WI38 (cell line): ENCODE measurements at regions not wholly inside any gene's neighbourhood (a gene's known extent, or its start where the extent isn't known, plus 50 kb on each side); places are given as distances from the start of the nearest gene placed in this dataset.
"Not testable (repeated sequence)": the region's sequence is repeated elsewhere in the genome, so short reads cannot be mapped to it uniquely, and the experiment has no call there.

Experiments
- H3K4me3 ChIP-seq: 2 replicates; pipeline ENCODE4 v1.5.1; 2011; ENCODE audit warnings: low read depth, mild to moderate bottlenecking, control low read depth, low read length
- TF ChIP-seq, protein P1 (sequence below): IDR thresholded peaks from 2 replicates; pipeline ENCODE4 v1.5.1; 2012; ENCODE audit warnings: low read depth, mild to moderate bottlenecking, control low read depth, low read length

DNA sequence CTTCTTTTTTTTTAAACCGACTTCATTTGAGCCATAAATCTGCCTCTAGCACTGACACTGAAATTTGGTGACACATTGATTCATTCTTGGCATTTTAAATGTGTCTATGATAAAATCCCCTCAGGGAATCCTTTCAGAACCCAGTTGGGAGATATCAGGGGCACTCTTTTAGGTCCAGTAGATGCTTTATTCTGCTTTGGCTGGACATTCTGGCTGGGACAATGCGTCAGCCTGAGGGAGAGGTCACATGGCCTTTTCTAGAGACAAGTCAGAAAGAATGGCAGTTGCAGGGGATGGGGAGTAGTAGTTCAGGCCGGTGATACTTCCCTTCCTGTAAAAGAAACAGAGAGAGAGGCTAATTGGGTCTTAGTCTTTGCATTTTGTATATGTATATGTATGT is 63.1 kb downstream of the TRIM43 start:
- H3K4me3 ChIP-seq, result not testable (repeated sequence)

DNA sequence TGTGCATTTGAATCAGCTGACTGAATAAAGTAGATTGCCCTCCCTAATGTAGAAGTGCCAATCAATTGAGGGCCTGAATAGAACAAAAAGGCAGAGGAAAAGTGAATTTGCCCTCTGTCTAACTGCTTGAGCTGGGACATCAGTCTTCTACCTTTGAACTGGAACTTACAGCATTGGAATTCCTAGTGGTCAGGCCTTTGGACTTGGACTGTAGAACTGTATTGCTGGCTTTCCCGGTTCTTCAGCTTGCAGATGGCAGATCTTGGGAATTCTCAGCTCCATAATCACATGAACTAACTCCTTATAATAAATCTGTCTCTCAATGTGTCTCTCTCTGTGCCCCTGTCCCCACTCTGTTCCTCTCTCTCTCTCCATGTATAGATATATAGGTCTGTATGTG is 64.8 kb downstream of the TRIM43 start:
- not testable (repeated sequence) for H3K4me3 ChIP-seq

DNA sequence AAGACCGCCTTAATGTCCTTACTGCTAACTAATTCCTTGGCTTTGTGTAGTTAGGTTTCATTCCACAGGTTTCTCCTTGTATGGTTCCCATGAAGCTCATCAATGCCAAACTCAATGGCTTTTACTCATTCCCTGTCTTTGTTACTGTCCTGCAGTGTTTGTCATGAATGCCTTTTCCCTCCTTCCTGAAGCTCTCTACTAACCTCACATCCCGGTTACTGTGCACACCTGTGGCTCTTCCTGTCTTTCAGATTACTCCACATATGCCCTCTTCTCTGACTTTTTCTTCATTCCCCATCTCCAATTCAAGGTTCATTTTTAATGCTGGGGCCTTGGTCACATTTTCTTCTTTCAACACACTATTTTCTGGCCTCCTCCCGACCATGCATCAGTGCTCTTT is 66.1 kb downstream of the TRIM43 start:
- H3K4me3 ChIP-seq, result not testable (repeated sequence)

DNA sequence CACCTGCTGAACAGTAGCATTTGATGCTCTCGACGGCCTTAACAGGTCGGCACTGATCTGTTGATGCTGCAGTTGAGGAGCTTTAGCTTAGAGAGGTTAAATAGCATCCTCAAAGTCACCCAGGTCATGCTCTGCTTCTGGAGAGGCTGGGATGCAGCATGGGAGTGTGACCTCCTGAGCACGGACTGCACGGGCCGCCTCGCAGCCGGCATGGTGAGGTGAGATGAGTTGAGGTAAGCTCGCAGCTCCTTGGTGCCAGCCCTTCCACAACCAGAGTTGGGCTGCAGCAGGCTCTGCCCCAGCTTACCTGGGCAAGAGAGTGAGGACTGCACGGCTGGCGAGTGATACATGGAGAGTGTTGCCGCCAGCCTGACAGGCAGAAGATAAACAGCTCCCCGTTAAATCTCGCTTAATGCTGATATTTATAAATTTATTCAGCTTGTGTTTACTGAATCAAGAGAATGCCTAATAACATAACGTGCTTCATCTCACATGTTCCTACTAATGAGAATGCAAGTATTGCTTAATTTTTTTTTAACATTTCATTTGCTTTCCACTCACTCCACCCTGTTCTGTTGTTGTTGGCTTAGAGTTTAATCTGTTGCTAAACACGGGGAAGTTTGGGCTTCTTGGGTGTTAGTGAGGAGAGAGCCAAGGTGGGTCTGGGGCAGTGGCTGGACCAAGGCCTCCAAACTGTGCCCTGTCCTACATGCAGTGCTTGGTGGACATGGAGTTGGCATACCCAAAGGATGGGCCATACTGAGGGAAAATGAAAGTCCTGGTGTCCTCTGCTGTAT is 69.2 kb downstream of the TRIM43 start:
- H3K4me3 ChIP-seq, result not testable (repeated sequence)

DNA sequence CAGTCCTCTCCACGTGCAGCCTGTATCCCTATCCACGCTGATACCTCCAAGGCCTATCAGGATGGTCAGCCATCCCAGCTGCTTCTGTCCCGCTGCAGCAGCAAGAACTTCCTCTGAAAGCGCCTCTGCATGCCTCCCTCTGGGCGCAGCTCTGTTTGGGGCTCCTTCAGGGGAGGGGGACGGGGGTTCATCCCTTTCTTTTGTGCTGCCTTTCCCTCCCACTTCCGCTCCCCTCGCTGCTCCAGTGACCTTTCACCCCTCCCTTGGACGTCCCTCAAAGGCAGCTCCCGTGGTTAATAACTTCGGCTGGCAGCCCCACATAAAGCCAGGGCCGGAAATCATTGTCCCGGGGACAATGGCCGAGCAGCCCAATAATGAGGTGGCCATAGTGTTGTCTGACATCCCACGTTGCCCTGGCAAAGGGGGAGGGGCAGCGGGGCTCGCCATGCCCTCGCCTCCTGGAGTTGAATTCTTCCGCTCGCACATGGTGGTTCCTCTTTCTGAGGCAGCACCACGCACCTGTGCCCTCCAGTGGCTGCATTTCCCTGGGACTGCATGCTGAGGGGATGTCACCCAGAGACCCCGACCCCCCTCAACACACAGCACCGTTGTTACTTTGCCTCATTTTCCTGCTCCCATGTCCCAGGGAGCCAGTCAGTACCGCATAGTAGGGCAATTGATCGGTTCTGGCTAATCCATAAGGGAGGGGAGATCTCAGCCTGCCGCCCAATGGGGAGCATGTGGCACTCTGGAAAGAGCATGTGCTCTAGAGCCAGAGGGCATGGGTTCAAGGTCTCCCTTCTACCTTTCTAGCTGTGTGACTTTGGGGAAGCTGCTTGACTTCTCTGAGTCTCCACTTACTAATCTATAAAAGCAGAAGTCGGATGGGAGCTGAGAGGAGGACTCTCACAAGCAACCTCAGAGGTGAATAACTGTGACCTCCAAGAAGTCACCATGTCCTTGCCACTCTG is 72.0 kb downstream of the TRIM43 start:
- H3K4me3 ChIP-seq, result not testable (repeated sequence)

DNA sequence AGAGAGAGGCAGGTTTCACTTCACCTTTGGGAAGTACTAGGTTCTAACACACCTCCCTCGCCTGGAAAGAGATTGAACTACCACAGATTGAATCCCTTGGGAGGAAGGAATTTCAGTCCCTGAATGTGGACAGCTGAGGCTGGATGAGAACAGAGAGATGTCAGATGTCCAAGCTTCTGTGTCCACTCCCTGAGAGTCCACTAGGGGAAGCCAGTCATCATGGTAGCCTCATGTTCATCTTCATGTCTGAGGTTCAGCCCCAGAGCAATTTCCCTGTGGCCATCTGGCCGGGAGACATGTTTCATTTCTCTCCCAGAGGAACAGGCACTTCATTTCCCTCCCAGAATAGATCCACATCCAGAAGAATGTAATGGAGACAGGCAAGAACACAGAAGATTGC is 74.8 kb downstream of the TRIM43 start:
- TF ChIP-seq, protein P1, sequence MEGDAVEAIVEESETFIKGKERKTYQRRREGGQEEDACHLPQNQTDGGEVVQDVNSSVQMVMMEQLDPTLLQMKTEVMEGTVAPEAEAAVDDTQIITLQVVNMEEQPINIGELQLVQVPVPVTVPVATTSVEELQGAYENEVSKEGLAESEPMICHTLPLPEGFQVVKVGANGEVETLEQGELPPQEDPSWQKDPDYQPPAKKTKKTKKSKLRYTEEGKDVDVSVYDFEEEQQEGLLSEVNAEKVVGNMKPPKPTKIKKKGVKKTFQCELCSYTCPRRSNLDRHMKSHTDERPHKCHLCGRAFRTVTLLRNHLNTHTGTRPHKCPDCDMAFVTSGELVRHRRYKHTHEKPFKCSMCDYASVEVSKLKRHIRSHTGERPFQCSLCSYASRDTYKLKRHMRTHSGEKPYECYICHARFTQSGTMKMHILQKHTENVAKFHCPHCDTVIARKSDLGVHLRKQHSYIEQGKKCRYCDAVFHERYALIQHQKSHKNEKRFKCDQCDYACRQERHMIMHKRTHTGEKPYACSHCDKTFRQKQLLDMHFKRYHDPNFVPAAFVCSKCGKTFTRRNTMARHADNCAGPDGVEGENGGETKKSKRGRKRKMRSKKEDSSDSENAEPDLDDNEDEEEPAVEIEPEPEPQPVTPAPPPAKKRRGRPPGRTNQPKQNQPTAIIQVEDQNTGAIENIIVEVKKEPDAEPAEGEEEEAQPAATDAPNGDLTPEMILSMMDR, result peak; percentile 34; the same call in 1 of the 2 replicates
- H3K4me3 ChIP-seq, result not testable (repeated sequence)

DNA sequence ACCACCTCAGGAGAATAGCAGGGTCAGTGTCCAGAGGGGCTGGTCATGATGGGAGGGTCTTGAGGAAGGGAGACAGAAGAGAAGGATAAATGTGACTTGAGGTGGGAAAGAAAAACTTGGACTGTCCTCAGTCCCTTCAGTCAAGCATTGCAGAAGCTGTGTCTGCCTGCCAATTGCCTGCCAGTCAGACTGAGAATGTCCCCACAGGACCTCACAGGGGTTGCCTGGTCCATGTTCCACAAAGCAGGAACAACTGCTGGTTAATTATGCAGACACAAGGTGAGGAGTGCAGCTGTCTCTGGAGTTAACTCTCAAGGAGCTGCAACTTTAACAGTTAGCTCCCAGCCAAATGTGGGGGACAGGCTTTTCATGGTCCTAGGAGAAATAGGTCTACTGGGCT is 75.7 kb downstream of the TRIM43 start:
- TF ChIP-seq, protein P1, result no peak
- no peak overlapping the region for H3K4me3 ChIP-seq

DNA sequence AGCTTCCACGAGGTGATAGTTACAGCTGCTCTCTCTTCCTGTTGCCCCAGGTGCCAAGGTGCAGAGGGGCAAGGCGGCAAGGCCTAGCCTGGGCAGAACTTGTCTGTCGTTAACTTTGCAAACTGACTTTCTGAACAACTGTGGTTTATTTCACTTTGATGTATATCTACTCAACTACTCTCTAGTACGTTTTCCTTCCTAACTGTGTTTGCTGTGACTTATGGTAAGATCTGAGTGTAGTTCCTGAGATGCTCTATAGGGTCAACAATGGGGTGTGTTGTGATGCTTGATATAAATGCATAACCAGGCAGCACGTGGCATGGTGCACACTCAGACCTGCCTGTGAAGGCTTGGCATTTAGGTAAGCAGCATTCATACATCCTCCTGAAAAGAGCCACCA is 77.1 kb downstream of the TRIM43 start:
- H3K4me3 ChIP-seq, result not testable (repeated sequence)

DNA sequence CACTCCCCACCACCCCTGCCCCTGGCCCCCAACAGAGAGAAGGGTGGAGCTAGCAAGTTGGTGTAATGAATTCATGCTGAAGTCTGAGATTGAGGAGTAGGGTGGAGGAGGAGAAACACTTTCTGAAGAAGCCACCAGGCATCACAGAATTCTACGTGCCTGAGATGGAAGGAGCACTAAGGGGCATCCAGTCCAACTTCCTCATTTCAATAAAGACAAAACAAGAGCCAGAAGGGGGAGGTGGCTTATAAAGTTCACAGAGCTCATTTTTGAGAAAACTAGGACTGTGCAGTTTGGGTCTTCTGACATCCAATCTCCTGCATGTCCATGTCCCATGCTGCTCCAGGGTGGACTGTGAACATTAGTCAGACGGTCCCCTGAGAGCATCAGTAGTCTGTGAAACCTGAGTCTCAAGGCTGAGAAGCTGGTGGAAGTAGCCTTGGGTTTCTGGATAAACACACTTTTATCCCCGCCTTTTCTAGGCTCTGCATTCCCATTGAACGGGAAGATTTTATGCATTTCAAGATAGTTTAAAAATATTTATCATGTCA is 77.7 kb downstream of the TRIM43 start:
- no peak overlapping the region for H3K4me3 ChIP-seq
- TF ChIP-seq, protein P1, result no peak

DNA sequence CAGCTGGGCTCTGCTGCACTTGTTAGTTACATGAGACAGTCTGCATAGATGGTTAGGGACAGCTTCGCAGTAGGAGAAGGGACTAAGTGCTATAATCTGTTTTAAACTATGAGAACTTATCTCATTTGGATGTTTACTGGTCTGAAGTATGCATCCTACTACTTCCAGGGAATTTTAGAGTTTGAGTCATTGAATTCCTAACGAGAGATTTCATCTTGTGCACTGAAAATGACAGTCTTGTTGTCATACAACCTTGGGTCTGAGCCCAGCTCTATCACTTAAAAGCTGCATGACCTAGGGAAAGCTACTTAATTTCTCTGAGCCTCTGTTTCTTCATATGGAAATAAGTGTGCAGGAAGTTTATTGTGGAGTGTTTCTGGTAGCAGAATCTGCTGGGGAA is 78.4 kb downstream of the TRIM43 start:
- no peak overlapping the region for H3K4me3 ChIP-seq
- TF ChIP-seq, protein P1, result no peak
